ENCODE measurements at regions not wholly inside any gene's neighbourhood (a gene's known extent, or its start where the extent isn't known, plus 50 kb on each side); places are given as distances from the start of the nearest gene placed in this dataset.

DNA sequence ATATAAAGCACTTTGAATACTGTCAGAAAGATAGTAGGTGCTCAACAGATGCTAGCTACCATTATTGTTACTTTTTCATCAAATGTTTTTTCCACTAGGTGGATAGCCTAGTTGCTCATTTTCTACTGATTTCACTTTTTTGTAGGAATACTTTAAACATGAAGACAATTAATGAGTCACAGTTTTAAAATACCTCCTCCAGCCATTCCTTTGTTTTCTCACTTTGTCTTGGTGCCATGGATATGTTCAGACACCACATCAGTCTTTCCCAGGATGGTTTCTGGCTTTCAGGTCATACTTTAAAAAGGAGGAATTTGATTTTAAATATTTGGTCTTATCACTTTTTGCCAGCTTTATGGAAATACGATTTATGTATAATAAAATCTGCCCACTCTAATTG lies 147.1 kb upstream of the MGMT start:
- H3K4me2 ChIP-seq (ENCODE audit: insufficient read depth, low read length), result no peak overlapping the region
- no peak for ATAC-seq
- no peaks in the 10 kb centered on the region for H3K36me3 ChIP-seq (ENCODE audit: control insufficient read depth, insufficient read depth, low read length)
- H3K79me2 ChIP-seq (ENCODE audit: control insufficient read depth, insufficient read depth, low read length), result no peaks in the 10 kb centered on the region
- no peak for DNase-seq (ENCODE audit: extremely low read depth in 1 of 4, low spot score in 3 of 4)
- intact Hi-C loops (cut with micrococcal nuclease), result no loop called here
- H2AFZ ChIP-seq (ENCODE audit: low read depth, low read length), result no peak overlapping the region
- no peak for FAIRE-seq
- WGBS (ENCODE audit: insufficient coverage, low coverage, missing lambda C conversion rate), result 0% methylated on average over 1 of the region's 1 CpG
- ChIA-PET CTCF (ENCODE audit: low intra/inter-chr PET ratio) (no interaction called here), POLR2A (no interaction called here)
- no peaks in the 10 kb centered on the region for H3K9me3 ChIP-seq (replicated peaks; ENCODE audit: control insufficient read depth, insufficient read depth, low read depth, low read length)
- H3K4me1 ChIP-seq (replicated peaks in 1 of 2; ENCODE audit: control insufficient read depth in 2 of 2, insufficient read depth in 2 of 2, low read length in 2 of 2), result no peaks in the 10 kb centered on the region
- in situ Hi-C loops (cut with MboI), result no loop called here
- H3K27me3 ChIP-seq (ENCODE audit: control insufficient read depth in 2 of 2, insufficient read depth in 2 of 2, low read length in 2 of 2), result no peaks in the 10 kb centered on the region; a peak in 1 of 5 replicates
- no peak overlapping the region for H3K27ac ChIP-seq (ENCODE audit: extremely low read depth, low read depth, low read length)
- H3K9me1 ChIP-seq (ENCODE audit: control insufficient read depth, insufficient read depth, low read length), result no peaks in the 10 kb centered on the region
- no TSS peak for BruUV-seq (replicated peaks)
- no peaks in the 10 kb centered on the region for H4K20me1 ChIP-seq (replicated peaks; ENCODE audit: control insufficient read depth, insufficient read depth, low read length)
- H3K9ac ChIP-seq (ENCODE audit: insufficient read depth in 1 of 2, low read depth in 2 of 2, low read length in 2 of 2), result no peak overlapping the region
- H3K4me3 ChIP-seq, result no peak overlapping the region
- TF ChIP-seq, protein P1, sequence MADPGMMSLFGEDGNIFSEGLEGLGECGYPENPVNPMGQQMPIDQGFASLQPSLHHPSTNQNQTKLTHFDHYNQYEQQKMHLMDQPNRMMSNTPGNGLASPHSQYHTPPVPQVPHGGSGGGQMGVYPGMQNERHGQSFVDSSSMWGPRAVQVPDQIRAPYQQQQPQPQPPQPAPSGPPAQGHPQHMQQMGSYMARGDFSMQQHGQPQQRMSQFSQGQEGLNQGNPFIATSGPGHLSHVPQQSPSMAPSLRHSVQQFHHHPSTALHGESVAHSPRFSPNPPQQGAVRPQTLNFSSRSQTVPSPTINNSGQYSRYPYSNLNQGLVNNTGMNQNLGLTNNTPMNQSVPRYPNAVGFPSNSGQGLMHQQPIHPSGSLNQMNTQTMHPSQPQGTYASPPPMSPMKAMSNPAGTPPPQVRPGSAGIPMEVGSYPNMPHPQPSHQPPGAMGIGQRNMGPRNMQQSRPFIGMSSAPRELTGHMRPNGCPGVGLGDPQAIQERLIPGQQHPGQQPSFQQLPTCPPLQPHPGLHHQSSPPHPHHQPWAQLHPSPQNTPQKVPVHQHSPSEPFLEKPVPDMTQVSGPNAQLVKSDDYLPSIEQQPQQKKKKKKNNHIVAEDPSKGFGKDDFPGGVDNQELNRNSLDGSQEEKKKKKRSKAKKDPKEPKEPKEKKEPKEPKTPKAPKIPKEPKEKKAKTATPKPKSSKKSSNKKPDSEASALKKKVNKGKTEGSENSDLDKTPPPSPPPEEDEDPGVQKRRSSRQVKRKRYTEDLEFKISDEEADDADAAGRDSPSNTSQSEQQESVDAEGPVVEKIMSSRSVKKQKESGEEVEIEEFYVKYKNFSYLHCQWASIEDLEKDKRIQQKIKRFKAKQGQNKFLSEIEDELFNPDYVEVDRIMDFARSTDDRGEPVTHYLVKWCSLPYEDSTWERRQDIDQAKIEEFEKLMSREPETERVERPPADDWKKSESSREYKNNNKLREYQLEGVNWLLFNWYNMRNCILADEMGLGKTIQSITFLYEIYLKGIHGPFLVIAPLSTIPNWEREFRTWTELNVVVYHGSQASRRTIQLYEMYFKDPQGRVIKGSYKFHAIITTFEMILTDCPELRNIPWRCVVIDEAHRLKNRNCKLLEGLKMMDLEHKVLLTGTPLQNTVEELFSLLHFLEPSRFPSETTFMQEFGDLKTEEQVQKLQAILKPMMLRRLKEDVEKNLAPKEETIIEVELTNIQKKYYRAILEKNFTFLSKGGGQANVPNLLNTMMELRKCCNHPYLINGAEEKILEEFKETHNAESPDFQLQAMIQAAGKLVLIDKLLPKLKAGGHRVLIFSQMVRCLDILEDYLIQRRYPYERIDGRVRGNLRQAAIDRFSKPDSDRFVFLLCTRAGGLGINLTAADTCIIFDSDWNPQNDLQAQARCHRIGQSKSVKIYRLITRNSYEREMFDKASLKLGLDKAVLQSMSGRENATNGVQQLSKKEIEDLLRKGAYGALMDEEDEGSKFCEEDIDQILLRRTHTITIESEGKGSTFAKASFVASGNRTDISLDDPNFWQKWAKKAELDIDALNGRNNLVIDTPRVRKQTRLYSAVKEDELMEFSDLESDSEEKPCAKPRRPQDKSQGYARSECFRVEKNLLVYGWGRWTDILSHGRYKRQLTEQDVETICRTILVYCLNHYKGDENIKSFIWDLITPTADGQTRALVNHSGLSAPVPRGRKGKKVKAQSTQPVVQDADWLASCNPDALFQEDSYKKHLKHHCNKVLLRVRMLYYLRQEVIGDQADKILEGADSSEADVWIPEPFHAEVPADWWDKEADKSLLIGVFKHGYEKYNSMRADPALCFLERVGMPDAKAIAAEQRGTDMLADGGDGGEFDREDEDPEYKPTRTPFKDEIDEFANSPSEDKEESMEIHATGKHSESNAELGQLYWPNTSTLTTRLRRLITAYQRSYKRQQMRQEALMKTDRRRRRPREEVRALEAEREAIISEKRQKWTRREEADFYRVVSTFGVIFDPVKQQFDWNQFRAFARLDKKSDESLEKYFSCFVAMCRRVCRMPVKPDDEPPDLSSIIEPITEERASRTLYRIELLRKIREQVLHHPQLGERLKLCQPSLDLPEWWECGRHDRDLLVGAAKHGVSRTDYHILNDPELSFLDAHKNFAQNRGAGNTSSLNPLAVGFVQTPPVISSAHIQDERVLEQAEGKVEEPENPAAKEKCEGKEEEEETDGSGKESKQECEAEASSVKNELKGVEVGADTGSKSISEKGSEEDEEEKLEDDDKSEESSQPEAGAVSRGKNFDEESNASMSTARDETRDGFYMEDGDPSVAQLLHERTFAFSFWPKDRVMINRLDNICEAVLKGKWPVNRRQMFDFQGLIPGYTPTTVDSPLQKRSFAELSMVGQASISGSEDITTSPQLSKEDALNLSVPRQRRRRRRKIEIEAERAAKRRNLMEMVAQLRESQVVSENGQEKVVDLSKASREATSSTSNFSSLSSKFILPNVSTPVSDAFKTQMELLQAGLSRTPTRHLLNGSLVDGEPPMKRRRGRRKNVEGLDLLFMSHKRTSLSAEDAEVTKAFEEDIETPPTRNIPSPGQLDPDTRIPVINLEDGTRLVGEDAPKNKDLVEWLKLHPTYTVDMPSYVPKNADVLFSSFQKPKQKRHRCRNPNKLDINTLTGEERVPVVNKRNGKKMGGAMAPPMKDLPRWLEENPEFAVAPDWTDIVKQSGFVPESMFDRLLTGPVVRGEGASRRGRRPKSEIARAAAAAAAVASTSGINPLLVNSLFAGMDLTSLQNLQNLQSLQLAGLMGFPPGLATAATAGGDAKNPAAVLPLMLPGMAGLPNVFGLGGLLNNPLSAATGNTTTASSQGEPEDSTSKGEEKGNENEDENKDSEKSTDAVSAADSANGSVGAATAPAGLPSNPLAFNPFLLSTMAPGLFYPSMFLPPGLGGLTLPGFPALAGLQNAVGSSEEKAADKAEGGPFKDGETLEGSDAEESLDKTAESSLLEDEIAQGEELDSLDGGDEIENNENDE (IDR thresholded peaks at IDR 0.05; ENCODE audit: low read depth, low read length), result no peak
- no peak for TF ChIP-seq NFRKB (IDR thresholded peaks at IDR 0.05; ENCODE audit: low read depth)
- TF ChIP-seq PYGO2 (tag; IDR thresholded peaks at IDR 0.05), result no peak
- TF ChIP-seq RAD21 (CRISPR knock-in tag; conservative IDR thresholded peaks at IDR 0.05 in 1 of 2, IDR thresholded peaks at IDR 0.05 in 1 of 2), result no peak
- TF ChIP-seq SIX5 (IDR thresholded peaks at IDR 0.05; ENCODE audit: borderline replicate concordance in 1 of 2, insufficient read depth in 1 of 2, low read depth in 1 of 2, low read length in 2 of 2), result no peak
- TF ChIP-seq MED1 (CRISPR knock-in tag; IDR thresholded peaks at IDR 0.05; ENCODE audit: borderline replicate concordance), result no peak
- no peak for TF ChIP-seq JUND (IDR thresholded peaks at IDR 0.05; ENCODE audit: borderline replicate concordance, low read depth, low read length)
- TF ChIP-seq JUND (tag; IDR thresholded peaks at IDR 0.05; ENCODE audit: borderline replicate concordance, low read depth, low read length), result no peak
- TF ChIP-seq, protein P2, sequence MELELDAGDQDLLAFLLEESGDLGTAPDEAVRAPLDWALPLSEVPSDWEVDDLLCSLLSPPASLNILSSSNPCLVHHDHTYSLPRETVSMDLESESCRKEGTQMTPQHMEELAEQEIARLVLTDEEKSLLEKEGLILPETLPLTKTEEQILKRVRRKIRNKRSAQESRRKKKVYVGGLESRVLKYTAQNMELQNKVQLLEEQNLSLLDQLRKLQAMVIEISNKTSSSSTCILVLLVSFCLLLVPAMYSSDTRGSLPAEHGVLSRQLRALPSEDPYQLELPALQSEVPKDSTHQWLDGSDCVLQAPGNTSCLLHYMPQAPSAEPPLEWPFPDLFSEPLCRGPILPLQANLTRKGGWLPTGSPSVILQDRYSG (tag; conservative IDR thresholded peaks at IDR 0.05; ENCODE audit: low read depth), result no peak
- TF ChIP-seq ZKSCAN3 (CRISPR knock-in tag; IDR thresholded peaks at IDR 0.05), result no peak

All from K562 (cell line).